Vagina (tissue), 2 donors: ENCODE measurements at regions not wholly inside any gene's neighbourhood (a gene's known extent, or its start where the extent isn't known, plus 50 kb on each side); places are given as distances from the start of the nearest gene placed in this dataset.
"Not testable (repeated sequence)": the region's sequence is repeated elsewhere in the genome, so short reads cannot be mapped to it uniquely, and the experiment has no call there.

Experiments used
- DNase-seq, 2 donors: peaks; one replicate each; pipeline ENCODE4 v3.0.0-alpha.2; 2017; ENCODE audit errors: extremely low spot score in 2 of 2
- H3K27ac ChIP-seq: fragments of 200-600 bp; sonication (generic); one replicate; pipeline ENCODE4 v1.5.1; 2019
- H3K27me3 ChIP-seq: fragments of 200-600 bp; sonication (generic); one replicate; pipeline ENCODE4 v1.5.1; 2019
- H3K36me3 ChIP-seq, 2 donors: fragments of 200-600 bp; sonication (generic); one replicate each; pipeline ENCODE4 v1.5.1; 2017 to 2019
- H3K4me1 ChIP-seq: fragments of 200-600 bp; sonication (generic); one replicate; pipeline ENCODE4 v1.5.1; 2019
- H3K4me3 ChIP-seq, 2 donors: fragments of 200-600 bp; sonication (generic); 1 replicate in 1 of 2; 2 replicates in 1 of 2; pipeline ENCODE4 v1.5.1; 2016 to 2019
- H3K9me3 ChIP-seq: fragments of 200-600 bp; sonication (generic); one replicate; pipeline ENCODE4 v1.5.1; 2019
- CTCF ChIP-seq, 3 experiments: fragments of 450-650 bp in 2 of 3; fragments of 200-600 bp in 1 of 3; sonication (generic) in 1 of 3; IDR thresholded peaks; one replicate each; pipeline ENCODE4 v1.5.1; 2017 to 2019; ENCODE audit warnings: antibody characterized with exemption in 3 of 3, mild to moderate bottlenecking in 2 of 3, moderate library complexity in 2 of 3
- POLR2A ChIP-seq, 2 donors: fragments of 450-650 bp; IDR thresholded peaks; one replicate each; pipeline ENCODE4 v1.6.1; 2017; ENCODE audit warnings: antibody characterized with exemption in 2 of 2, mild to moderate bottlenecking in 2 of 2, moderate library complexity in 2 of 2
- POLR2AphosphoS5 ChIP-seq, 2 donors: sonication (generic); formaldehyde crosslinking; IDR thresholded peaks; one replicate each; pipeline ENCODE4 v1.9.0; 2017; ENCODE audit warnings: antibody characterized with exemption in 2 of 2, mild to moderate bottlenecking in 2 of 2, low read depth in 1 of 2; ENCODE audit not compliant: insufficient read depth in 1 of 2
- intact Hi-C: fragments of 100-400 bp; cut with DNase I; formaldehyde crosslinking; loops from one replicate; pipeline ENCODE4 v1.15.1; 2023

GRCh38 chr4:111957116-111957515, 188.1 kb upstream of the FAM241A start:
- Histone ChIP-seq H3K4me3 (no peak overlapping the region), H3K9me3 (no peaks in the 10 kb centered on the region), H3K27me3 (no peaks in the 10 kb centered on the region), H3K27ac (no peak overlapping the region), H3K4me1 (no peaks in the 10 kb centered on the region), H3K36me3 (no peaks in the 10 kb centered on the region)
- no peak for DNase-seq
- intact Hi-C loops: no loop called here
- TF ChIP-seq CTCF (IDR thresholded peaks at IDR 0.05) (no peak), POLR2AphosphoS5 (IDR thresholded peaks at IDR 0.05; ENCODE audit: insufficient read depth in 1 of 2, low read depth in 1 of 2) (no peak), POLR2A (IDR thresholded peaks at IDR 0.05) (no peak)

- DNase-seq: no peak
- no peaks in the 10 kb centered on the region for H3K4me1 ChIP-seq
- H3K4me3 ChIP-seq: no peak overlapping the region
- no peak overlapping the region for H3K27ac ChIP-seq
- TF ChIP-seq POLR2A (IDR thresholded peaks at IDR 0.05) (no peak), POLR2AphosphoS5 (IDR thresholded peaks at IDR 0.05; ENCODE audit: insufficient read depth in 1 of 2, low read depth in 1 of 2) (no peak), CTCF (IDR thresholded peaks at IDR 0.05) (no peak)
- H3K27me3 ChIP-seq: no peaks in the 10 kb centered on the region
- intact Hi-C loops: no loop called here
- no peaks in the 10 kb centered on the region for H3K9me3 ChIP-seq
- H3K36me3 ChIP-seq: no peaks in the 10 kb centered on the region
Observed at GRCh38 chr4:111957997-111958396, 187.3 kb upstream of the FAM241A start.

- TF ChIP-seq CTCF (IDR thresholded peaks at IDR 0.05): no peak
- Histone ChIP-seq H3K4me1 (no peaks in the 10 kb centered on the region), H3K9me3 (no peaks in the 10 kb centered on the region), H3K4me3 (no peak overlapping the region), H3K36me3 (no peaks in the 10 kb centered on the region), H3K27me3 (no peaks in the 10 kb centered on the region), H3K27ac (no peak overlapping the region)
- no peak for DNase-seq
- intact Hi-C loops: no loop called here
Observed at GRCh38 chr4:111959222-111959621, 186.0 kb upstream of the FAM241A start.

GRCh38 chr4:111960241-111960667, 185.0 kb upstream of the FAM241A start:
- Histone ChIP-seq H3K9me3 (no peaks in the 10 kb centered on the region), H3K27ac (no peak overlapping the region), H3K4me1 (no peaks in the 10 kb centered on the region), H3K27me3 (no peaks in the 10 kb centered on the region), H3K36me3 (no peaks in the 10 kb centered on the region), H3K4me3 (no peak overlapping the region)
- DNase-seq: no peak
- intact Hi-C loops: no loop called here
- no peak for TF ChIP-seq CTCF (IDR thresholded peaks at IDR 0.05)
- no peak for TF ChIP-seq POLR2AphosphoS5 (IDR thresholded peaks at IDR 0.05; ENCODE audit: insufficient read depth in 1 of 2, low read depth in 1 of 2)
- no peak for TF ChIP-seq POLR2A (IDR thresholded peaks at IDR 0.05)

- DNase-seq, H3K4me1 ChIP-seq, intact Hi-C loops, H3K4me3 ChIP-seq, H3K9me3 ChIP-seq, H3K27me3 ChIP-seq, H3K27ac ChIP-seq, H3K36me3 ChIP-seq: not testable (repeated sequence)
Observed at GRCh38 chr4:111961026-111961425, 184.2 kb upstream of the FAM241A start.

- TF ChIP-seq POLR2A (IDR thresholded peaks at IDR 0.05) (no peak), POLR2AphosphoS5 (IDR thresholded peaks at IDR 0.05; ENCODE audit: insufficient read depth in 1 of 2, low read depth in 1 of 2) (no peak), CTCF (IDR thresholded peaks at IDR 0.05) (no peak)
- no peaks in the 10 kb centered on the region for H3K4me1 ChIP-seq
- intact Hi-C loops: no loop called here
- no peak overlapping the region for H3K27ac ChIP-seq
- H3K4me3 ChIP-seq: no peak overlapping the region
- H3K36me3 ChIP-seq: no peaks in the 10 kb centered on the region
- H3K9me3 ChIP-seq: no peaks in the 10 kb centered on the region
- no peak for DNase-seq
- H3K27me3 ChIP-seq: no peaks in the 10 kb centered on the region
Observed at GRCh38 chr4:111961809-111962208, 183.4 kb upstream of the FAM241A start.
